ENCODE measurements at regions not wholly inside any gene's neighbourhood (a gene's known extent, or its start where the extent isn't known, plus 50 kb on each side); places are given as distances from the start of the nearest gene placed in this dataset.

GRCh38 chr1:244151537-244151936 is 100.5 kb downstream of the ZBTB18 start:
- TF ChIP-seq YY1 (IDR thresholded peaks at IDR 0.05; ENCODE audit: insufficient read depth, insufficient read length) (no peak), SUZ12 (IDR thresholded peaks at IDR 0.05; ENCODE audit: extremely low read depth, insufficient read depth, insufficient read length) (no peak)

Data from NT2/D1 (cell line).